Psoas muscle (tissue), 7 donors: ENCODE measurements at regions not wholly inside any gene's neighbourhood (a gene's known extent, or its start where the extent isn't known, plus 50 kb on each side); places are given as distances from the start of the nearest gene placed in this dataset.
"Not testable (repeated sequence)": the region's sequence is repeated elsewhere in the genome, so short reads cannot be mapped to it uniquely, and the experiment has no call there.

Experiments
- ATAC-seq, 4 donors: fragments of 200-7000 bp; cut with Tn5 transposase; one replicate each; pipeline ENCODE4 v1.9.1; 2020; ENCODE audit warnings: moderate library complexity in 3 of 4, mild to moderate bottlenecking in 2 of 4
- DNase-seq, 2 donors: peaks; one replicate each; pipeline ENCODE4 v3.0.0-alpha.2; 2020
- H3K27ac ChIP-seq: fragments of 200-600 bp; one replicate; pipeline ENCODE4 v1.8.0; 2022
- H3K27me3 ChIP-seq, 3 donors: fragments of 200-600 bp in 1 of 3; one replicate each; pipeline versions ENCODE4 v1.6.1 to v1.8.0; 2013 to 2022; ENCODE audit warnings: low read length in 2 of 3, mild to moderate bottlenecking in 2 of 3, moderate library complexity in 1 of 3; ENCODE audit not compliant: insufficient read depth in 3 of 3
- H3K36me3 ChIP-seq, 2 donors: fragments of 200-600 bp in 1 of 2; one replicate each; pipeline versions ENCODE4 v1.6.1 to v1.8.0; 2013 to 2022; ENCODE audit warnings: low read depth in 1 of 2, mild to moderate bottlenecking in 1 of 2, moderate library complexity in 1 of 2; ENCODE audit not compliant: insufficient read depth in 1 of 2
- H3K4me1 ChIP-seq: fragments of 200-600 bp; one replicate; pipeline ENCODE4 v1.8.0; 2022
- H3K4me3 ChIP-seq: fragments of 200-600 bp; one replicate; pipeline ENCODE4 v1.8.0; 2022; ENCODE audit warnings: mild to moderate bottlenecking
- H3K9me3 ChIP-seq: fragments of 200-600 bp; one replicate; pipeline ENCODE4 v1.8.0; 2022
- CTCF ChIP-seq: fragments of 200-600 bp; IDR thresholded peaks from one replicate; pipeline ENCODE4 v1.8.0; 2022; ENCODE audit warnings: antibody characterized with exemption
- WGBS, 3 donors: extraction: QIAGEN DNeasy Blood & Tissue Kit; methylation state at CpG; one replicate each; pipeline versions ENCODE4 v1.1.6 to v1.1.7; 2013; 5-methylcytosine and 5-hydroxymethylcytosine counted together
- intact Hi-C, 2 donors: fragments of 100-400 bp; cut with DNase I; formaldehyde crosslinking; loops; one replicate each; pipeline versions ENCODE4 v1.11.0 to v1.14.2; 2022
- donor health status: healthy with polysubstance abuse.
- donor health status: DM: no; HTN: no; CAD: no; lungs with moderate emphysema.
- donor health status: Bipolar disorder and iron deficiency.
- donor health status: healthy.
- donor health status: DM: yes; HTN: yes; CAD: no.
- donor health status: DM: no; HTN: no; CAD: no.
- donor health status: DM: yes; HTN: yes; CAD: no.

GRCh38 chrX:142483965-142484364 is 278.9 kb upstream of the MAGEC2 start:
- Histone ChIP-seq H3K36me3 (no peaks in the 10 kb centered on the region), H3K27me3 (no peaks in the 10 kb centered on the region), H3K4me3 (no peak overlapping the region), H3K9me3 (no peaks in the 10 kb centered on the region), H3K27ac (no peak overlapping the region), H3K4me1 (no peaks in the 10 kb centered on the region)
- no peak for TF ChIP-seq CTCF
- DNase-seq (no peak), ATAC-seq (no peak)
- intact Hi-C loops: no loop called here
- WGBS, 3 donors: 76 to 84% (median 83%) methylated on average over 2 of the region's 2 CpGs

- 77 to 86% (median 79%) methylated on average over 3 of the region's 3 CpGs for WGBS, 3 donors
- Histone ChIP-seq H3K27ac (no peak overlapping the region), H3K4me3 (no peak overlapping the region), H3K9me3 (no peaks in the 10 kb centered on the region), H3K27me3 (no peaks in the 10 kb centered on the region), H3K4me1 (no peaks in the 10 kb centered on the region), H3K36me3 (no peaks in the 10 kb centered on the region)
- no peak for TF ChIP-seq CTCF
- DNase-seq (no peak), ATAC-seq (no peak)
- intact Hi-C loops: no loop called here
Observed at GRCh38 chrX:142446349-142446748, 241.3 kb upstream of the MAGEC2 start.

- no peaks in the 10 kb centered on the region for H3K27me3 ChIP-seq
- no peaks in the 10 kb centered on the region for H3K4me1 ChIP-seq
- ATAC-seq (no peak), DNase-seq (no peak)
- H3K36me3 ChIP-seq: no peaks in the 10 kb centered on the region
- H3K9me3 ChIP-seq: no peaks in the 10 kb centered on the region
- WGBS, 3 donors: 68 to 83% (median 77%) methylated on average over 5 of the region's 5 CpGs
- H3K4me3 ChIP-seq: no peak overlapping the region
- TF ChIP-seq CTCF: no peak
- intact Hi-C loops: no loop called here
- H3K27ac ChIP-seq: no peak overlapping the region
Observed at GRCh38 chrX:142428916-142429315, 223.8 kb upstream of the MAGEC2 start.

- ATAC-seq: not testable (repeated sequence)
Observed at GRCh38 chrX:142390998-142391397, 185.9 kb upstream of the MAGEC2 start.

GRCh38 chrX:142363501-142363900 is 158.4 kb upstream of the MAGEC2 start:
- Histone ChIP-seq H3K27ac (no peak overlapping the region), H3K9me3 (no peaks in the 10 kb centered on the region), H3K4me3 (no peak overlapping the region), H3K27me3 (no peaks in the 10 kb centered on the region), H3K36me3 (no peaks in the 10 kb centered on the region), H3K4me1 (no peaks in the 10 kb centered on the region)
- ATAC-seq (no peak), DNase-seq (no peak)
- TF ChIP-seq CTCF: no peak
- 65 to 78% (median 66%) methylated on average over 5 of the region's 5 CpGs for WGBS, 3 donors
- intact Hi-C loops: no loop called here

More at GRCh38 chrX:142390998-142391397, 185.9 kb upstream of the MAGEC2 start:
- WGBS, 3 donors: 73 to 97% (median 96%) methylated on average over 5 to 15 of the region's 15 CpGs
- H3K27ac ChIP-seq, H3K27me3 ChIP-seq, H3K4me3 ChIP-seq, DNase-seq, H3K4me1 ChIP-seq, H3K9me3 ChIP-seq, H3K36me3 ChIP-seq, intact Hi-C loops: not testable (repeated sequence)
